GM18873 (cell line): ENCODE measurements at regions not wholly inside any gene's neighbourhood (a gene's known extent, or its start where the extent isn't known, plus 50 kb on each side); places are given as distances from the start of the nearest gene placed in this dataset.
A peak's percentile ranks its signal among the peaks of the same experiment; 100 is the strongest.
"Not testable (repeated sequence)": the region's sequence is repeated elsewhere in the genome, so short reads cannot be mapped to it uniquely, and the experiment has no call there.

Experiments
- ATAC-seq: cut with Tn5 transposase; IDR thresholded peaks from one replicate; pipeline ENCODE4 v1.9.1; 2021; ENCODE audit warnings: mild to moderate bottlenecking, moderate library complexity, moderate number of reproducible peaks; ENCODE audit not compliant: unreplicated experiment, low FRiP score

GRCh38 chr2:131584380-131584779 lies 56.7 kb downstream of the CCDC74A start:
- no peak for ATAC-seq

- ATAC-seq, result no peak
Observed at GRCh38 chr2:131584940-131585339, 57.3 kb downstream of the CCDC74A start.

DNA sequence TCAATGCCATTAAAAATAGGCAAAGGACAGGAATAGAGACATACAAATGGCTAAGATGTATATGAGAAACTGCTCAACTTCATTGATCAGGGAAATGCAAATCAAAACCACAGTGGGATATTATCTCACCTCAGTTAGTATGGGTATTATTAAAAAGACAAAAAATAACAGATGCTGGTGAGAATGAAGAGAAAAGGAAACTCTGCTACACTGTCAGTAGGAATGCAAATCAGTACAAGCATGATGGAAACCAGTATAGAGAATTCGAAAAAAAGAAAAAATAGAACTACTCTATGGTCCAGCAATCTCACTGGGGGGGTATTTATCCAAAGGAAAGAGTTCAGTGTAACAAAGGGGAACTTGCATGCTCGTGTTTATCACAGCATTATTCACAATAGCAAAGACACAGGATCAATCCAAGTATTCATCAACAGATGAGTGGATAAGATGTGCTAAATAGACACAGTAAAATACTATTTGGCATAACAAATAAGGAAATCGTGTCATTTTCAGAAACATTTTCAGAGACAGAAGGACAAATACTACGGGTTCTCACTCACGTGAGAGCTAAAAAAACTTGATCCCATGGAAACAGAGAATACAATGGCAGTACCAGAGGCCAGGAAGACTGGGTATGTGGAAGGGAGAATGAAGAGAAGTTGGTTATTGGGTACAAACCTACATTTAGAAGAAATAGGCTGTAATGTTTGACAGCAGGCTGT lies 60.6 kb downstream of the CCDC74A start:
- ATAC-seq, result peak; percentile 61

GRCh38 chr2:131589126-131589525 lies 61.4 kb downstream of the CCDC74A start:
- not testable (repeated sequence) for ATAC-seq

DNA sequence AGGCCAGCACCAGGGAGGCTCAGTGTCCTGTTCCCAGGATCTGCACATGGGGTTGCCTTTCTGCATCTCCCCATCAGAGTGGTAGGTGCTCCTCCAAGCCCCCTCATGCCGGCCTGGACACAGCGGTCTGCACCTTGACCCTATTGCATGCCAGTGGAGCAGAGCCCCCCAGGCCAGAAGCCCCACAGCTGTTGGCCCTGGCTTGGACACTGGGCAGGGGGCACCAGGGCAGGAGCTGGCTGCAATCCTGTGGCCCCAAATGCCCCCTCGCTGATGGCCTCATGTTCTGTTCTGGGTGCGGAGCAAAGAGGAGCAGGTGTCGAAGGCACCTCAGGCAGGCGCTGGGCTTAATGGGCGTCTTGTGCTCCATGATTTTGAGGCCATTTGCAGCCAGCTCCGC lies 62.7 kb downstream of the CCDC74A start:
- ATAC-seq, result no peak

DNA sequence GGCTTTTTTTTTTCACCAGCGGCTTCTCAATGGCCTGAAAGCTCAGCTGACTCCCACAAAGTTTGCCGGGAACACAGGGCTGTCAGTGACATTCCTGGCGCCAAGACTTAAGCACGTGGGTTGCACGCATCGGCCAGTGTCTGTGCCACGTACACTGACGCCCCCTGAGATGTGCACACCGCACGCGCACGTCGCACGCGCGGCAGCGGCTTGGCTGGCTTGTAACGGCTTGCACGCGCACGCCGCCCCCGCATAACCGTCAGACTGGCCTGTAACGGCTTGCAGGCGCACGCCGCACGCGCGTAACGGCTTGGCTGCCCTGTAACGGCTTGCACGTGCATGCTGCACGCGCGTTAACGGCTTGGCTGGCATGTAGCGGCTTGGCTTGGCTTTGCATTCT lies 63.2 kb downstream of the CCDC74A start:
- ATAC-seq, result no peak

DNA sequence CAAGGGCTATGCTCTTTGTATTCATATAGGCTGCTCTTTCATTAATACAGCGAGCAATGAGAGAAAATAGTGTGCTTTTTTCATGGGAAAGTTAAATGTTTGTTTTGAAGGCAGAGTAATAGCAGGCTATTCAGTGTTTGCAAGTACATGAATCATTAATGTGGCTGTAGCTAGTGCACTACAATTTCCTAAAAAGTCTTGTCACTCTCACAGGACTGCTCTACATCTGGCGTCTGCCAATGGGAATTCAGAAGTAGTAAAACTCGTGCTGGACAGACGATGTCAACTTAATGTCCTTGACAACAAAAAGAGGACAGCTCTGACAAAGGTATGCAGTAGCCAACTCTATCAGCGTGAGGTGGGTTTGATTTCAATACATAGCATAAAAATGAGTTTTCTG lies 68.9 kb downstream of the CCDC74A start:
- not testable (repeated sequence) for ATAC-seq

DNA sequence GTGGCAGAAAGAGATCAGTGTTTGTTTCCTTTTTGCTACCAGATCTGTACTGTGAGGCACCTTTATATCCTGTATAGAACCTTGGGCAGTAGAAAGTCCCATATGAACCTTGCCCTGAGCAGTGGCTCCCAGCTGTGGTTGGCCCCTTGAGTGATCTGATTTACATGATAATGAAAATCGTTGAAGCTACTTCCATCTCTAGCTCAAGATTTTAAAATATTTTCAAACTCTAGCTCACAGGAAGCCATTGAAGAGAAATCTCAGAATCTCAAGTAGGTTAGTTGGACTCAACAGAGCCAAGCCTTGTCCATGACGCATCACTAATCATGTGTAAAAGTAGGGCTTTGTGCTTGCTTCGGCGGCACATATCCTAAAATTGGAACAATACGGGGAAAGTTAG lies 74.8 kb downstream of the CCDC74A start:
- not testable (repeated sequence) for ATAC-seq

DNA sequence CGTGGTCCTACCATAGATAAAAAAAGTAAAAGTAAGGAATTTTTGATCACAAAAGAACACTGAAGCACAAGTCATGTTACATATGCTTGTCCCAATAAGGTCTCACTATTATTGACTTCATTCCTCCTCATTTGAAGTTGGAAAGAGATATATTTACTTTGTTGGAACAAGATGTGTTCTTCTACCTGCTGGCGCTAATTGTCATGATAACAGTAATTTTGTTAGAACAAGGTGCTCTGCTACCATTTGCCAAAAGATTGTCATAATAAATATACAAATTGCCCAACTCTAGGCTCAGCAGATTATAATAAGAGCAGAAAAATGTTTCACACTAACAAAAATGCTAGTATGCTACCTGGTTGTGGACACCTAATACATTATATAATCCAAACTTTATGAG lies 77.0 kb downstream of the CCDC74A start:
- ATAC-seq, result not testable (repeated sequence)

- not testable (repeated sequence) for ATAC-seq
Observed at GRCh38 chr2:131606366-131606765, 78.7 kb downstream of the CCDC74A start.

DNA sequence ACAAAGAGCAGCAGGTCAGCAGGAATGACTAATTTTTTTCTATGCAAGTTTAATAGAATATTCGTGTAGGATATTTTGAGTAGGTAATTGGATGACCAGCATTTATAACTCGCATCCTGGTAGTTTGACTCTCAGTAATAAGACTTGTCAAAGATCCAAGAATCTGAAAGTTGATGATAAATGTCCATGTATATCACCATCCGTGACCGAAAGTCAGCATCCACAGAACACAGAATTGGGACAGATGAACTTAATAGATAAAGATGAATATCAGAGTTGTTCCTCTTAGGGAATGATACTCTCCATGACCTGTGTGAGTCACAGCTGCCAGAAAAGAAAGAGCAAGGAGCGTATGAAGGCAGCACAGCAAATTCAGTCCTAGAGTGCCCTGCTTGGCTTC lies 79.4 kb downstream of the CCDC74A start:
- ATAC-seq, result not testable (repeated sequence)

DNA sequence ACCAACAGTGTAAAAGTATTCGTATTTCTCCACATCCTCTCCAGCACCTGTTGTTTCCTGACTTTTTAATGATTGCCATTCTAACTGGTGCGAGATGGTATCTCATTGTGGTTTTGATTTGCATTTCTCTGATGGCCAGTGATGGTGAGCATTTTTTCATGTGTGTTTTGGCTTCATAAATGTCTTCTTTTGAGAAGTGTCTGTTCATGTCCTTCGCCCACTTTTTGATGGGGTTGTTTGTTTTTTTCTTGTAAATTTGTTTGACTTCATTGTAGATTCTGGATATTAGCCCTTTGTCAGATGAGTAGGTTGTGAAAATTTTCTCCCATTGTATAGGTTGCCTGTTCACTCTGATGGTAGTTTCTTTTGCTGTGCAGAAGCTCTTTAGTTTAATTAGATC lies 86.9 kb downstream of the CCDC74A start:
- not testable (repeated sequence) for ATAC-seq

DNA sequence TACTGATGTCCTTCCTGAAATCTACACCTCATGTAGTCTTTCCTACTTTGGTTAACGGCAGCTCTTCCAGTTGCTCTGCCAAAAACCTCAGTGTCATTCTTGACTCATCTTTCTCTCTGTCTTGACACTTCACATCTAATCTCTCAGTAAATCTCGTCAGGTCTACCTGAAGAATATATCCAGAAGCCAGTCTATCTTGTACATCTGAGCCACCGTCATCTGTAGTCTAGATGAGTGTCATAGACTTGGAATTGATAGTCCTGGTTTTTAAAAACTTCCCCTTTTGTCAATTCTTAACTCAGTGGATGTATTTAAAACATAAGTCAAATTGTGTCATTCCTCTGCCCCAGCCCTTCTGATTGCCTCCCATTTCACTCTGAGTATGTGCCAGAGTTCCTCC lies 90.6 kb downstream of the CCDC74A start:
- not testable (repeated sequence) for ATAC-seq

GRCh38 chr2:131622874-131623273 lies 95.2 kb downstream of the CCDC74A start:
- not testable (repeated sequence) for ATAC-seq

GRCh38 chr2:131626011-131626410 lies 98.3 kb downstream of the CCDC74A start:
- not testable (repeated sequence) for ATAC-seq

GRCh38 chr2:131626565-131626964 lies 98.9 kb downstream of the CCDC74A start:
- ATAC-seq, result not testable (repeated sequence)

GRCh38 chr2:131627777-131628176 lies 100.1 kb downstream of the CCDC74A start:
- not testable (repeated sequence) for ATAC-seq

- not testable (repeated sequence) for ATAC-seq
Observed at GRCh38 chr2:131631648-131632047, 104.0 kb downstream of the CCDC74A start.

- ATAC-seq, result not testable (repeated sequence)
Observed at GRCh38 chr2:131633405-131633804, 105.7 kb downstream of the CCDC74A start.

DNA sequence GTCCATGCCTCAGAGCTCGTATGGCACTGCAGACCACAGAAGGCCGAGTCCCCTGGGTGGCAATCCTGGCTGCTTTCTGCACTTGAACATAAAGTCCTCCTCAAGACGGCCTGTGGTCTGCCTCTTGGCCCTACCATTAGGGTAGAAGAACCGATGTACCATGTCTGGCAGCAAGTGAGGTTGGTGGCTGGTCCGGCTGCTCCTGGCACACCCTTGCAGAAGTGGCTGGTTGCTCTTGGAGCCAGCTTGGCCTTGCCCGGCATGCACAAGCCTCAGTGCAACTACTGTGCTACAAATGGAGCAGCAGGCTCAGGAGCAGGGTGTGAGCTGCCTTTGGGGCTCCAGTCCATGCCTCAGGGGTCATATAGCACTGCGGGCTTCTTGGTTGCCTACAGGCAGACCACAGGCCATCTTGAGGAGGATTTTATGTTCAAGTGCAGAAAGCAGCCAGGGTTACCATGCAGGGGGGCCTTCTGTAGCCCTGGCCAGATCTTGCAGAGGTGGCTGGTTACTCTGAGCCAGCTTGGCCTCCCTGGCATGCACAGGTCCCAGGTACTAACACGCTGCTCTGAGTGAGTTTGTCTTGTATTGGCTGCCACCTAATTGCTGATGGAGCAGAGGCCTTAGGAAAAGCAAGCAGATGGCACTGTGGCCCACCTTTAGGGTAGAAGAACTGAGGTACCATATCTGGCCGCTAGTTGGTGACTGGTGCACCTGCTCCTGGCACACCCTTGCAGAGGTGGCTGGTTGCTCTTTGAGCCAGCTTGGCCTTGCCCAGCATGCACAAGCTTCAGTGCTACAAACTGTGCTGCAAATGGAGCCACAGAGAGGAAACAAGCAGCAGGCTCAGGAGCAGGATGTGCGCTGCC lies 106.4 kb downstream of the CCDC74A start:
- ATAC-seq, result not testable (repeated sequence)

- no peak for ATAC-seq
Observed at GRCh38 chr2:131635611-131636010, 107.9 kb downstream of the CCDC74A start.
